ENCODE measurements at regions not wholly inside any gene's neighbourhood (a gene's known extent, or its start where the extent isn't known, plus 50 kb on each side); places are given as distances from the start of the nearest gene placed in this dataset.
A peak's percentile ranks its signal among the peaks of the same experiment; 100 is the strongest.

GRCh38 chr12:74689071-74689655, 151.5 kb downstream of the ATXN7L3B start:
- intact Hi-C loops (cut with DNase I; ENCODE audit: low total_unique reads), result no loop called here
- DNase-seq, result no peak
- Histone ChIP-seq H3K36me3 (no peaks in the 10 kb centered on the region), H3K4me3 (no peak overlapping the region), H3K9me3 (no peaks in the 10 kb centered on the region), H3K27me3 (no peaks in the 10 kb centered on the region), H3K4me1 (no peaks in the 10 kb centered on the region), H3K27ac (no peak overlapping the region)
- ATAC-seq, result no peak
- TF ChIP-seq POLR2A (IDR thresholded peaks at IDR 0.05), result no peak
- peak in 3 of 5 experiments; percentile 18 to 51 (median 43) for TF ChIP-seq CTCF (IDR thresholded peaks at IDR 0.05 in 4 of 5, conservative IDR thresholded peaks at IDR 0.05 in 1 of 5)
- in situ Hi-C loops (cut with MboI; ENCODE audit: low sequenced_read_pairs in 4 of 4), result no loop called here

- ATAC-seq (no peak), DNase-seq (no peak)
- in situ Hi-C loops (cut with MboI; ENCODE audit: low sequenced_read_pairs in 4 of 4) (no loop called here), intact Hi-C loops (cut with DNase I; ENCODE audit: low total_unique reads) (no loop called here)
- TF ChIP-seq CTCF (IDR thresholded peaks at IDR 0.05 in 4 of 5, conservative IDR thresholded peaks at IDR 0.05 in 1 of 5), result no peak
- TF ChIP-seq POLR2A (IDR thresholded peaks at IDR 0.05), result no peak
- H3K4me3 ChIP-seq, result no peak overlapping the region
- H3K27me3 ChIP-seq, result no peaks in the 10 kb centered on the region
- H3K27ac ChIP-seq, result no peak overlapping the region
- H3K36me3 ChIP-seq, result no peaks in the 10 kb centered on the region
- no peaks in the 10 kb centered on the region for H3K4me1 ChIP-seq
- H3K9me3 ChIP-seq, result no peaks in the 10 kb centered on the region
Observed at GRCh38 chr12:74689929-74690328, 152.3 kb downstream of the ATXN7L3B start.

- H3K27ac ChIP-seq, result no peak overlapping the region
- no peak for DNase-seq
- intact Hi-C loops (cut with DNase I; ENCODE audit: low total_unique reads), result no loop called here
- no peaks in the 10 kb centered on the region for H3K9me3 ChIP-seq
- no peak overlapping the region for H3K4me3 ChIP-seq
- TF ChIP-seq POLR2A (IDR thresholded peaks at IDR 0.05) (no peak), CTCF (IDR thresholded peaks at IDR 0.05 in 4 of 5, conservative IDR thresholded peaks at IDR 0.05 in 1 of 5) (no peak)
- no peaks in the 10 kb centered on the region for H3K4me1 ChIP-seq
- in situ Hi-C loops (cut with MboI; ENCODE audit: low sequenced_read_pairs in 4 of 4), result no loop called here
- no peak for ATAC-seq
- H3K36me3 ChIP-seq, result no peaks in the 10 kb centered on the region
- no peaks in the 10 kb centered on the region for H3K27me3 ChIP-seq
Observed at GRCh38 chr12:74719447-74719846, 181.8 kb downstream of the ATXN7L3B start.

- DNase-seq (no peak), ATAC-seq (no peak)
- intact Hi-C loops (cut with DNase I; ENCODE audit: low total_unique reads), result no loop called here
- in situ Hi-C loops (cut with MboI; ENCODE audit: low sequenced_read_pairs in 4 of 4), result no loop called here
- H3K9me3 ChIP-seq, result no peaks in the 10 kb centered on the region
- no peaks in the 10 kb centered on the region for H3K36me3 ChIP-seq
- no peaks in the 10 kb centered on the region for H3K27me3 ChIP-seq
- TF ChIP-seq POLR2A (IDR thresholded peaks at IDR 0.05), result no peak
- no peak for TF ChIP-seq CTCF (IDR thresholded peaks at IDR 0.05 in 4 of 5, conservative IDR thresholded peaks at IDR 0.05 in 1 of 5)
- H3K27ac ChIP-seq, result no peak overlapping the region
- H3K4me1 ChIP-seq, result no peaks in the 10 kb centered on the region
- no peak overlapping the region for H3K4me3 ChIP-seq
Observed at GRCh38 chr12:74722709-74723108, 185.1 kb downstream of the ATXN7L3B start.

GRCh38 chr12:74725154-74725553, 187.5 kb downstream of the ATXN7L3B start:
- in situ Hi-C loops (cut with MboI; ENCODE audit: low sequenced_read_pairs in 4 of 4) (no loop called here), intact Hi-C loops (cut with DNase I; ENCODE audit: low total_unique reads) (no loop called here)
- no peaks in the 10 kb centered on the region for H3K36me3 ChIP-seq

More at GRCh38 chr12:74725154-74725553, 187.5 kb downstream of the ATXN7L3B start:
- no peak for ATAC-seq
- Histone ChIP-seq H3K9me3 (no peaks in the 10 kb centered on the region), H3K27ac (no peak overlapping the region), H3K4me1 (no peaks in the 10 kb centered on the region), H3K27me3 (no peaks in the 10 kb centered on the region), H3K4me3 (no peak overlapping the region)
- TF ChIP-seq CTCF (IDR thresholded peaks at IDR 0.05 in 4 of 5, conservative IDR thresholded peaks at IDR 0.05 in 1 of 5) (no peak), POLR2A (IDR thresholded peaks at IDR 0.05) (no peak)
- DNase-seq, result no peak

Measured in gastrocnemius medialis (tissue), 4 donors.